Naive thymus-derived CD4-positive, alpha-beta T cell (primary cell): ENCODE measurements at regions not wholly inside any gene's neighbourhood (a gene's known extent, or its start where the extent isn't known, plus 50 kb on each side); places are given as distances from the start of the nearest gene placed in this dataset.
"Not testable (repeated sequence)": the region's sequence is repeated elsewhere in the genome, so short reads cannot be mapped to it uniquely, and the experiment has no call there.

Source experiments
- ATAC-seq: fragments of 150-1000 bp; cut with Tn5 transposase; 2 replicates; pipeline ENCODE4 v1.10.0; 2021; ENCODE audit warnings: mild to moderate bottlenecking, moderate library complexity
- CTCF ChIA-PET: fragments of 350-600 bp; sonication (Branson Sonifier 250); formaldehyde crosslinking; loops from one replicate; lab custom pipeline; 2021; ENCODE audit warnings: antibody characterized with exemption; lab: Charles Lee
- POLR2A ChIA-PET: fragments of 350-600 bp; sonication (Branson Sonifier 250); formaldehyde crosslinking; loops from one replicate; lab custom pipeline; 2021; ENCODE audit warnings: antibody characterized with exemption, inconsistent platforms; lab: Charles Lee
- DNase-seq, 9 donors: peaks; one replicate each; pipeline versions ENCODE4 v3.0.0 to v3.0.0-alpha.2; 2020 to 2022; ENCODE audit warnings: mixed read lengths in 1 of 9
- H3K27ac ChIP-seq: one replicate; pipeline ENCODE4 v1.7.0; 2013; ENCODE audit warnings: mild to moderate bottlenecking, low read depth, low read length, moderate library complexity
- H3K27me3 ChIP-seq, 2 donors: one replicate each; pipeline ENCODE4 v1.7.0; 2013; ENCODE audit warnings: low read length in 2 of 2, mild to moderate bottlenecking in 2 of 2, moderate library complexity in 2 of 2; ENCODE audit not compliant: control insufficient read depth in 2 of 2, insufficient read depth in 2 of 2
- H3K36me3 ChIP-seq, 3 experiments: 1 replicate in 2 of 3; 2 replicates in 1 of 3; pipeline ENCODE4 v1.7.0; 2013; ENCODE audit warnings: low read length in 3 of 3, mild to moderate bottlenecking in 3 of 3, moderate library complexity in 1 of 3; ENCODE audit not compliant: insufficient read depth in 3 of 3, control insufficient read depth in 2 of 3
- H3K4me1 ChIP-seq, 2 donors: one replicate each; pipeline ENCODE4 v1.7.0; 2013; ENCODE audit warnings: low read length in 2 of 2, mild to moderate bottlenecking in 2 of 2, moderate library complexity in 1 of 2; ENCODE audit not compliant: control insufficient read depth in 2 of 2, insufficient read depth in 2 of 2
- H3K4me3 ChIP-seq: 2 replicates; pipeline ENCODE4 v1.7.0; 2013; ENCODE audit warnings: mild to moderate bottlenecking, low read length
- H3K9me3 ChIP-seq, 3 experiments: 1 replicate in 2 of 3; 2 replicates in 1 of 3; pipeline ENCODE4 v1.7.0; 2013; ENCODE audit warnings: low read length in 3 of 3; ENCODE audit not compliant: control insufficient read depth in 2 of 3
- H3K27ac Mint-ChIP-seq, 9 donors: one replicate each; pipeline ENCODE4 v1.8.0; 2020 to 2022; ENCODE audit warnings: mixed read lengths in 9 of 9, mild to moderate bottlenecking in 8 of 9, moderate library complexity in 5 of 9, inconsistent platforms in 2 of 9
- H3K27me3 Mint-ChIP-seq, 5 donors: one replicate each; pipeline ENCODE4 v1.8.0; 2021 to 2022; ENCODE audit warnings: mixed read lengths in 5 of 5, mild to moderate bottlenecking in 1 of 5
- H3K36me3 Mint-ChIP-seq, 5 donors: one replicate each; pipeline ENCODE4 v1.8.0; 2020 to 2022; ENCODE audit warnings: mixed read lengths in 5 of 5, mild to moderate bottlenecking in 3 of 5, inconsistent platforms in 1 of 5
- H3K4me1 Mint-ChIP-seq, 7 donors: one replicate each; pipeline ENCODE4 v1.8.0; 2020 to 2022; ENCODE audit warnings: mixed read lengths in 7 of 7, mild to moderate bottlenecking in 3 of 7, inconsistent platforms in 1 of 7
- H3K4me3 Mint-ChIP-seq, 10 donors: one replicate each; pipeline ENCODE4 v1.8.0; 2020 to 2022; ENCODE audit warnings: mild to moderate bottlenecking in 10 of 10, mixed read lengths in 10 of 10, moderate library complexity in 6 of 10, inconsistent platforms in 2 of 10
- H3K9me3 Mint-ChIP-seq, 11 donors: one replicate each; pipeline ENCODE4 v1.8.0; 2020 to 2022; ENCODE audit warnings: mixed read lengths in 11 of 11, mild to moderate bottlenecking in 4 of 11, inconsistent platforms in 1 of 11, moderate library complexity in 1 of 11
- intact Hi-C, 2 donors: fragments of 100-400 bp; cut with micrococcal nuclease; formaldehyde crosslinking; loops; one replicate each; pipeline ENCODE4 v1.15.1; 2023

DNA sequence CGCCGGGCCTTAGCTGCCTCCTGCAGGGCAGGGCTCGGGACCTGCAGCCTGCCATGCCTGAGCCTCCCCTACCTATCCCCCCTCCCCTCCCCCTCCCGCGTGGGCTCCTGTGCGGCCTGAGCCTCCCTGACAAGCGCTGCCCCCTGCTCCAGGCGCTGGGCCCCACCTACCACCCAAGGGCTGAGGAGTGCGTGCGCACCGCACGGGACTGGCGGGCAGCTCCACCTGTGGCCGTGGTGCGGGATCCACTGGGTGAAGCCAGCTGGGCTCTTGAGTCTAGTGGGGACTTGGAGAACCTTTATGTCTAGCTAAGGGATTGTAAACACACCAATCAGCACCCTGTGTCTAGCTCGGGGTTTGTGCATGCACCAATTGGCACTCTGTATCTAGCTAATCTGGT, 554.6 kb upstream of the ACTRT1 start:
- H3K27me3 Mint-ChIP-seq, DNase-seq, H3K27me3 ChIP-seq, POLR2A ChIA-PET, H3K9me3 ChIP-seq, H3K36me3 ChIP-seq, H3K4me3 ChIP-seq, H3K4me1 Mint-ChIP-seq, H3K27ac Mint-ChIP-seq, ATAC-seq, CTCF ChIA-PET, H3K9me3 Mint-ChIP-seq, H3K4me3 Mint-ChIP-seq, H3K36me3 Mint-ChIP-seq, H3K27ac ChIP-seq, H3K4me1 ChIP-seq, intact Hi-C loops: not testable (repeated sequence)

DNA sequence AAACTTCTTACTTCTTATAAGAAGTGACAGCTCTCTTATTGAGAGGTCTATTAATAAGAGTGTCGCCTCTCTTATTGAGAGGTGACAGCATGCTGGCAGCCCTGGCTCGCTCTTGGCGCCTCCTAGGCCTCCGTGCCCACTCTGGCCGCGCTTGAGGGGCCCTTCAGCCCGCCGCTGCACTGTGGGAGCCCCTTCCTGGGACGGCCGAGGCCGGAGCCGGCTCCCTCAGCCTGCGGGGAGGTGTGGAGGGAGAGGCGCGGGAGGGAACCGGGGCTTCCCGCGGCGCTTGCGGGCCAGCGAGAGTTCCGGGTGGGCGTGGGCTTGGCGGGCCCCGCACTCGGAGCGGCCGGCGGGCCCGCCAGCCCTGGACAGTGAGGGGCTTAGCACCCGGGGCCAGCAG, 554.2 kb upstream of the ACTRT1 start:
- H3K27ac Mint-ChIP-seq, H3K4me3 ChIP-seq, H3K27me3 ChIP-seq, ATAC-seq, H3K27me3 Mint-ChIP-seq, H3K9me3 Mint-ChIP-seq, DNase-seq, H3K4me3 Mint-ChIP-seq, H3K36me3 ChIP-seq, H3K36me3 Mint-ChIP-seq, H3K4me1 Mint-ChIP-seq, CTCF ChIA-PET, H3K27ac ChIP-seq, POLR2A ChIA-PET, intact Hi-C loops, H3K4me1 ChIP-seq, H3K9me3 ChIP-seq: not testable (repeated sequence)

DNA sequence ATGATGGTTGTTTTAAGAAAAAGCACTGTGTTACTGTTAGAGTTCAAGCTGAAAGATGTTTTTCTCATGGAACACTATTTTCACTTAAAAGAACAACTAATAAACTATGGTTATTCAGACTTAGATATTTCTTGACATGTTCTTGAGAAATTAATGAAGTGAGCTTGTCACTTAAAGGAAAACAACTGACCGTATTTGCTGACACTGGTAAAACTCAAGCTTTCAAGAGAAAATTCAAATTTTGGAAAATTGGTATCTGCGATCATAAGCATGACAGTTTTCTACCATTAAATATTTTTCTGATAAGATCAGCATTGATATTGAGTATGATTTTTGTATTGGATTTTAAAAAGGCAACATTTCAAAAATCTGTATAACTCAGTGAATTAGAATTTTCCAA, 549.5 kb upstream of the ACTRT1 start:
- no peaks in the 10 kb centered on the region for H3K4me1 ChIP-seq
- Mint-ChIP-seq H3K4me1 (no peaks in the 10 kb centered on the region), H3K4me3 (no peak overlapping the region), H3K27me3 (no peaks in the 10 kb centered on the region), H3K9me3 (peaks cover 0 to 2% (median 0%) of the 10 kb centered on the region in 11 donors), H3K36me3 (no peaks in the 10 kb centered on the region), H3K27ac (no peak overlapping the region)
- no peak overlapping the region for H3K27ac ChIP-seq
- ChIA-PET POLR2A (no interaction called here), CTCF (no interaction called here)
- DNase-seq (no peak), ATAC-seq (no peak)
- H3K27me3 ChIP-seq = no peaks in the 10 kb centered on the region
- no peaks in the 10 kb centered on the region for H3K9me3 ChIP-seq
- H3K36me3 ChIP-seq = no peaks in the 10 kb centered on the region
- H3K4me3 ChIP-seq = no peak overlapping the region
- intact Hi-C loops = no loop called here

DNA sequence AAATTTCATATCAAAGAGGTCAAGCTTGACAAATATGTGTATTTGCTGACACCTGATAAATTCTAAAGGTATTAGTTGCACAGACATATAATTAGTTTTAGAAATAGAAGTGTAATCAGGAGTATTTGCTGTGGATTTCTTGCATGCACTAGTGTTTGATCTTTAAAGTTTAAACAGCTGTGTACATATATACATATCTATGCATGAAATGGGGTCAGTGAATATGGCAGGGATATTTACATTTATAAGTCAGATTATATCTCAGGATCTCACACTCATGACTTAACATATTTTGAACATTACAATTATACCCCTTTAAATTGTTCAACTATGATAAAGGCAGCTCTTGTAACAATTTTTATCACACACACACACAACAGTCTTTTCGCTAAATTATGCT, 547.4 kb upstream of the ACTRT1 start:
- CTCF ChIA-PET = no interaction called here
- H3K4me1 ChIP-seq = no peaks in the 10 kb centered on the region
- H3K9me3 ChIP-seq = no peaks in the 10 kb centered on the region
- no peak overlapping the region for H3K4me3 ChIP-seq
- H3K27me3 Mint-ChIP-seq = peaks cover 0 to 1% (median 0%) of the 10 kb centered on the region in 5 donors
- intact Hi-C loops = no loop called here
- H3K36me3 ChIP-seq = no peaks in the 10 kb centered on the region
- no peak overlapping the region for H3K27ac ChIP-seq
- POLR2A ChIA-PET = no interaction called here
- no peak overlapping the region for H3K4me3 Mint-ChIP-seq
- H3K9me3 Mint-ChIP-seq = peaks cover 0 to 5% (median 0%) of the 10 kb centered on the region in 11 donors
- ATAC-seq (no peak), DNase-seq (no peak)
- H3K27ac Mint-ChIP-seq = no peak overlapping the region
- H3K36me3 Mint-ChIP-seq = no peaks in the 10 kb centered on the region
- H3K27me3 ChIP-seq = no peaks in the 10 kb centered on the region
- no peaks in the 10 kb centered on the region for H3K4me1 Mint-ChIP-seq

DNA sequence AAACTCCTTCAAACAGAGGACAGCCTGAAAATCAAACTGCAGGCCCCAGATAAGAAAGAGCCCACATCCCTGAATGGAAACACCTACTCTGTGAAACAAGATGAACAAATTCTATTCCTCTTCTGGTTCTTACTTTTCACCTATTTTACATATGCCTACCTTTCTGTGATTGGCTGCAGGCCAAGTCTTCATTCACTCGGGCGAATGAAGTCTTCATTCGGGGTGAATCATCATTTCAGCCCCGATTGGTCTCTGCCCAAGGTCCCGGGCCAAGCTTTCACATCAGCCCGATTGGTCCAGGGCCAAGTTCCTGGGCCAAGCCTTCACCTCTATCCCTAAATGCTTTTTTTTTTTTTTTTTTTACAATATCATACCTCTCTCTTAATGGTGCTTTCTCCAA, 529.8 kb upstream of the ACTRT1 start:
- DNase-seq (no peak), ATAC-seq (no peak)
- Histone ChIP-seq H3K9me3 (no peaks in the 10 kb centered on the region), H3K36me3 (no peaks in the 10 kb centered on the region), H3K4me3 (no peak overlapping the region), H3K27ac (no peak overlapping the region), H3K27me3 (no peaks in the 10 kb centered on the region), H3K4me1 (no peaks in the 10 kb centered on the region)
- no peak overlapping the region for H3K4me3 Mint-ChIP-seq
- ChIA-PET CTCF (no interaction called here), POLR2A (no interaction called here)
- no peaks in the 10 kb centered on the region for H3K27me3 Mint-ChIP-seq
- H3K9me3 Mint-ChIP-seq = no peaks in the 10 kb centered on the region
- H3K27ac Mint-ChIP-seq = no peak overlapping the region
- no peaks in the 10 kb centered on the region for H3K4me1 Mint-ChIP-seq
- H3K36me3 Mint-ChIP-seq = no peaks in the 10 kb centered on the region
- intact Hi-C loops = no loop called here

DNA sequence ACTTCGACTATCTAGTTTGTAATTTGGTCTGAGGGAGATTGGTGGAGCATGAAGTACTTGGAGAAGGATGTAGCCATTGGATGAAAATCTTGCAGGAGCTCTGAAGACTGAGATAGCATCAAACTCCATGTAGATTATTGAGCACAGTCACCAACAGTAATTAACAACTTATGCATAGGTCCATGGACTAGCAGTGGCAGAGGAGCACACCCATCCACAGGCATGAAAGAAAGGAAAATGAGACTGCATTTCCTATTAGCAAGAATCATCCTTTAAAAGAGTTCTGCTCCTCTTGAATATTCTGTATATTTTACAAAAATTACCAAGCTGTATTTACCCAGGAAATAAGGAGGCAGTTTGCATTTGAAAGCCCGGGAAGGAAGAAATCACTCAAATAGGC, 529.4 kb upstream of the ACTRT1 start:
- CTCF ChIA-PET = no interaction called here
- Mint-ChIP-seq H3K36me3 (no peaks in the 10 kb centered on the region), H3K4me3 (no peak overlapping the region), H3K27ac (no peak overlapping the region), H3K4me1 (no peaks in the 10 kb centered on the region), H3K9me3 (no peaks in the 10 kb centered on the region), H3K27me3 (no peaks in the 10 kb centered on the region)
- H3K4me3 ChIP-seq = no peak overlapping the region
- no peaks in the 10 kb centered on the region for H3K4me1 ChIP-seq
- no peaks in the 10 kb centered on the region for H3K9me3 ChIP-seq
- H3K36me3 ChIP-seq = no peaks in the 10 kb centered on the region
- DNase-seq (no peak), ATAC-seq (no peak)
- intact Hi-C loops = no loop called here
- H3K27ac ChIP-seq = no peak overlapping the region
- no peaks in the 10 kb centered on the region for H3K27me3 ChIP-seq
- POLR2A ChIA-PET = no interaction called here

DNA sequence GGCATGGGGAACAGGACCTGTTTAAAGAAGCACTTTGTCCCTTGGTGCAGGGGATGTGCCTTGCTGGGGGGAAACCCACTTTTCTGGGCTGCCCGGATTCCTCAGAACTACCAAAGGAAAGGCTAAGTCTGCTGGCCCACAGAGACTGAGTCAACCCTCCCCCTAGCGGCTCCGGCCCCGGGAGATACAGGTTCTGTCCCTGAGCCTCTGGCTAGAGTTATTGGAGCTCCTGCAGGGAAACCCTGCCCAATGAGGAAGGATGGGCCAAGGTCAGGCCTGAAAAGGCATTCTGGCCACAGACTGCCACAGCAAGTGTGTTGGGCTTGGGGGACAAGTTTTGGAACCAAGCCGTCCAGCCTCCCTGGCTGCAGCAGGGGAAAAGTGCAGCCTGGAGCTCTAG, 490.9 kb upstream of the ACTRT1 start:
- POLR2A ChIA-PET = no interaction called here
- DNase-seq (no peak), ATAC-seq (no peak)
- no peak overlapping the region for H3K27ac Mint-ChIP-seq
- intact Hi-C loops = no loop called here
- Histone ChIP-seq H3K4me3 (no peak overlapping the region), H3K36me3 (no peaks in the 10 kb centered on the region), H3K9me3 (no peaks in the 10 kb centered on the region), H3K27me3 (no peaks in the 10 kb centered on the region), H3K4me1 (no peaks in the 10 kb centered on the region), H3K27ac (no peak overlapping the region)
- CTCF ChIA-PET = no interaction called here
- H3K4me1 Mint-ChIP-seq = no peaks in the 10 kb centered on the region
- H3K27me3 Mint-ChIP-seq = no peaks in the 10 kb centered on the region
- H3K4me3 Mint-ChIP-seq = no peak overlapping the region
- H3K36me3 Mint-ChIP-seq = no peaks in the 10 kb centered on the region
- H3K9me3 Mint-ChIP-seq = peaks cover 0 to 6% (median 1%) of the 10 kb centered on the region in 11 donors
